Thoracic aorta (tissue), 2 donors: ENCODE measurements at regions not wholly inside any gene's neighbourhood (a gene's known extent, or its start where the extent isn't known, plus 50 kb on each side); places are given as distances from the start of the nearest gene placed in this dataset.

ENCODE experiments used
- ATAC-seq: fragments of 150-250 bp; one replicate; pipeline ENCODE4 v1.8.0; 2017; ENCODE audit warnings: low read depth; ENCODE audit not compliant: insufficient number of reproducible peaks, low FRiP score
- DNase-seq: peaks from one replicate; pipeline ENCODE4 v3.0.0-alpha.2; 2020; ENCODE audit warnings: low spot score
- H3K27ac ChIP-seq, 2 donors: fragments of 200-600 bp; sonication (generic); 1 replicate in 1 of 2; 2 replicates in 1 of 2; pipeline ENCODE4 v1.5.1; 2016; ENCODE audit warnings: mild to moderate bottlenecking in 2 of 2, moderate library complexity in 2 of 2
- H3K27me3 ChIP-seq: fragments of 200-600 bp; sonication (generic); replicated peaks from 2 replicates; pipeline ENCODE4 v1.6.0; 2016; ENCODE audit warnings: mild to moderate bottlenecking; ENCODE audit not compliant: insufficient read depth
- H3K36me3 ChIP-seq: fragments of 200-600 bp; sonication (generic); one replicate; pipeline ENCODE4 v1.5.1; 2016
- H3K4me1 ChIP-seq, 2 donors: fragments of 200-600 bp; sonication (generic); 1 replicate in 1 of 2; 2 replicates in 1 of 2; pipeline versions ENCODE4 v1.5.1 to v1.6.0; 2016; ENCODE audit warnings: low read depth in 2 of 2, mild to moderate bottlenecking in 1 of 2; ENCODE audit not compliant: control insufficient read depth in 1 of 2
- H3K4me3 ChIP-seq: fragments of 200-600 bp; sonication (generic); 2 replicates; pipeline ENCODE4 v1.5.1; 2016; ENCODE audit warnings: mild to moderate bottlenecking
- H3K9me3 ChIP-seq: fragments of 200-600 bp; sonication (generic); 2 replicates; pipeline ENCODE4 v1.5.1; 2016
- CTCF ChIP-seq: fragments of 200-600 bp; sonication (generic); IDR thresholded peaks from one replicate; pipeline ENCODE4 v1.5.1; 2019; ENCODE audit warnings: antibody characterized with exemption

GRCh38 chr17:12546983-12547382 is 118.7 kb upstream of the MYOCD start:
- ATAC-seq, result no peak
- H3K9me3 ChIP-seq, result no peaks in the 10 kb centered on the region
- H3K27me3 ChIP-seq, result no peaks in the 10 kb centered on the region
- DNase-seq, result no peak
- no peak overlapping the region for H3K4me3 ChIP-seq
- H3K4me1 ChIP-seq, result peaks cover under 1 to 34% of the 10 kb centered on the region in 2 donors
- no peaks in the 10 kb centered on the region for H3K36me3 ChIP-seq
- no peak for TF ChIP-seq CTCF
- H3K27ac ChIP-seq, result no peak overlapping the region

DNA sequence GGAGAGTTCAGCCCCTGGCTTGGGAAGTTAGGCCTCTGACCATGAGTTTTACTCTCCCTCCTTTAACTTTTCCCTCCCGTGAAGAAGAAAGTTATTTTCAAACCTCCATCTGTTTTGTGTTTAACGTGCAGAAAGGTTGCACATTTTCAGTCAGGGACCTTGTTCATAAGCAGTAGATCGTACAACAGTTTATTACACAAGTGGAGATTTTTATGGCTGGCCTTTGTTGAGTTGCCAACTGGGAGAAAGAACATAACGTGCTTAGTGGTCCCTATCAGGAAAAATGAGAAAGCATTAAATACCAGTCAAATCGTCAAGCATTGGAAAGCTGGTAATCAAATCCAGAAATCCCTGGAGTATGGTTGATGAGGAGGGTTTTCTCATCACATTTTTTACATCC is 117.9 kb upstream of the MYOCD start:
- no peak for TF ChIP-seq CTCF
- H3K36me3 ChIP-seq, result no peaks in the 10 kb centered on the region
- no peaks in the 10 kb centered on the region for H3K27me3 ChIP-seq
- H3K27ac ChIP-seq, result peak overlapping the region; percentile 89 to 92
- DNase-seq, result no peak
- no peak for ATAC-seq
- peaks cover 7 to 42% of the 10 kb centered on the region in 2 donors for H3K4me1 ChIP-seq
- H3K4me3 ChIP-seq, result no peak overlapping the region
- no peaks in the 10 kb centered on the region for H3K9me3 ChIP-seq

DNA sequence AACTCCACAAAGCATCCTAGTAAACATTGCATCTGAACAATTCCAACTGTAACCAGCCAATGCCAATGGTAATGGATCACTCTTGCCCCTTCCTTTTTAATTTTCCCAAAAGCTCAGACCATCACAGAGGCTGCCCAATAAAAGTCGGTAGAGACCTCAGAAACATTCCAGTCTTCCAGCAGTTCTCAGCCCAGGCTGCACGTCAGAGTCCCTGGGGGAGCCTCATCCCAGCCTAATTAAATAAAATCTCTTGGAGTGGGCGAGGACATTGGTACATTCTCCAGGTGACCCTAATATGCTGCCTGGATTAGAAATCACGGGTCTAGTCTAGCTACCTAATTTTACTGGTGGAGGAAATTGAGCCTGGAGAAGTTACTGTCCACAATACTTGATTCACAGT is 117.1 kb upstream of the MYOCD start:
- Histone ChIP-seq H3K27ac (peak overlapping the region; percentile 89 to 92), H3K36me3 (no peaks in the 10 kb centered on the region), H3K9me3 (no peaks in the 10 kb centered on the region), H3K4me3 (no peak overlapping the region), H3K4me1 (peaks cover 8 to 48% of the 10 kb centered on the region in 2 donors), H3K27me3 (no peaks in the 10 kb centered on the region)
- ATAC-seq (no peak), DNase-seq (no peak)
- TF ChIP-seq CTCF, result no peak

- Histone ChIP-seq H3K27me3 (no peaks in the 10 kb centered on the region), H3K9me3 (no peaks in the 10 kb centered on the region), H3K4me1 (peaks cover 18 to 58% of the 10 kb centered on the region in 2 donors), H3K27ac (peak overlapping the region; percentile 89 to 92), H3K36me3 (no peaks in the 10 kb centered on the region), H3K4me3 (peak overlapping the region; percentile 71)
- ATAC-seq, result peak; percentile 21
- no peak for TF ChIP-seq CTCF
- no peak for DNase-seq
These were observed 116.1 kb upstream of the MYOCD start for GRCh38 chr17:12549499-12550041.

GRCh38 chr17:12553625-12554024 is 112.1 kb upstream of the MYOCD start:
- H3K9me3 ChIP-seq, result no peaks in the 10 kb centered on the region
- ATAC-seq, result no peak
- no peaks in the 10 kb centered on the region for H3K27me3 ChIP-seq
- H3K4me3 ChIP-seq, result peak overlapping the region; percentile 71
- H3K36me3 ChIP-seq, result no peaks in the 10 kb centered on the region
- DNase-seq, result no peak
- no peak for TF ChIP-seq CTCF
- H3K4me1 ChIP-seq, result peaks cover 50 to 86% of the 10 kb centered on the region in 2 donors
- H3K27ac ChIP-seq, result peak overlapping the region; percentile 89 to 92
